WI38 (cell line): ENCODE measurements at regions not wholly inside any gene's neighbourhood (a gene's known extent, or its start where the extent isn't known, plus 50 kb on each side); places are given as distances from the start of the nearest gene placed in this dataset.

Source experiments
- H3K4me3 ChIP-seq: 2 replicates; pipeline ENCODE4 v1.5.1; 2011; ENCODE audit warnings: low read depth, mild to moderate bottlenecking, control low read depth, low read length
- TF ChIP-seq, protein P1 (sequence below): IDR thresholded peaks from 2 replicates; pipeline ENCODE4 v1.5.1; 2012; ENCODE audit warnings: low read depth, mild to moderate bottlenecking, control low read depth, low read length

DNA sequence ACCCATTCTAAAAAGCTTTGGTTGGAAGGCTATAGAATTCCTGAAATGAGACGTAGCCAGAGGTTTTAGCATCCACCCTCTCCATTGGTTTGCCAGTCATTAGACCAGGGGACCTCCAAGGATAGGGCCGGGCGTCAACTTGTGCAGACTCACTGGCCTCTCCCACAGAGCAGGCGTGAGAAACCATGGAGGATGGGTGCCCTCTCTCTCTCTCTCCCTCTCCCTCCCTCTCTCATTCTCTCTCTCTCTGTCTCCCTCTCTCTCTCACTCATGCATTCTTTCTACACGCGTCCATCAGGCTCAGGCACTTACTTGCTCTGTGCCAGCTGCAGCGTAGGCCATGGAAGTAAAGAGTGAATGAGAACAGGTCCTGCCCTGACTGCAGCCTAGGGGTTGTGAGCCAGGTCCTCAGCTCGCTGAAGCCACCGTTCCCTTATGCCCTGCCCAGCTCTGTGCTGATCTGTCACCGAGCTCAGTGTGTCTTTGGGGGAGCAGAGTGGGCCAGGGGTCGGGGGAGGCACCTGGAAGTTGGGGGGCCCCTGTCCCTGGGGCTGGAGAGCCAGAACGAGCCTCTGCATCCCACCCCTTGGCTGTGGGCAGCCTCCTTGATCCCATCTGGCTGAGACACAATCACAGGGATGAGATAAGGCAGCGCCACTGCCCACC lies 304.4 kb upstream of the HS6ST1 start:
- TF ChIP-seq, protein P1, sequence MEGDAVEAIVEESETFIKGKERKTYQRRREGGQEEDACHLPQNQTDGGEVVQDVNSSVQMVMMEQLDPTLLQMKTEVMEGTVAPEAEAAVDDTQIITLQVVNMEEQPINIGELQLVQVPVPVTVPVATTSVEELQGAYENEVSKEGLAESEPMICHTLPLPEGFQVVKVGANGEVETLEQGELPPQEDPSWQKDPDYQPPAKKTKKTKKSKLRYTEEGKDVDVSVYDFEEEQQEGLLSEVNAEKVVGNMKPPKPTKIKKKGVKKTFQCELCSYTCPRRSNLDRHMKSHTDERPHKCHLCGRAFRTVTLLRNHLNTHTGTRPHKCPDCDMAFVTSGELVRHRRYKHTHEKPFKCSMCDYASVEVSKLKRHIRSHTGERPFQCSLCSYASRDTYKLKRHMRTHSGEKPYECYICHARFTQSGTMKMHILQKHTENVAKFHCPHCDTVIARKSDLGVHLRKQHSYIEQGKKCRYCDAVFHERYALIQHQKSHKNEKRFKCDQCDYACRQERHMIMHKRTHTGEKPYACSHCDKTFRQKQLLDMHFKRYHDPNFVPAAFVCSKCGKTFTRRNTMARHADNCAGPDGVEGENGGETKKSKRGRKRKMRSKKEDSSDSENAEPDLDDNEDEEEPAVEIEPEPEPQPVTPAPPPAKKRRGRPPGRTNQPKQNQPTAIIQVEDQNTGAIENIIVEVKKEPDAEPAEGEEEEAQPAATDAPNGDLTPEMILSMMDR = no peak
- H3K4me3 ChIP-seq = no peak overlapping the region

DNA sequence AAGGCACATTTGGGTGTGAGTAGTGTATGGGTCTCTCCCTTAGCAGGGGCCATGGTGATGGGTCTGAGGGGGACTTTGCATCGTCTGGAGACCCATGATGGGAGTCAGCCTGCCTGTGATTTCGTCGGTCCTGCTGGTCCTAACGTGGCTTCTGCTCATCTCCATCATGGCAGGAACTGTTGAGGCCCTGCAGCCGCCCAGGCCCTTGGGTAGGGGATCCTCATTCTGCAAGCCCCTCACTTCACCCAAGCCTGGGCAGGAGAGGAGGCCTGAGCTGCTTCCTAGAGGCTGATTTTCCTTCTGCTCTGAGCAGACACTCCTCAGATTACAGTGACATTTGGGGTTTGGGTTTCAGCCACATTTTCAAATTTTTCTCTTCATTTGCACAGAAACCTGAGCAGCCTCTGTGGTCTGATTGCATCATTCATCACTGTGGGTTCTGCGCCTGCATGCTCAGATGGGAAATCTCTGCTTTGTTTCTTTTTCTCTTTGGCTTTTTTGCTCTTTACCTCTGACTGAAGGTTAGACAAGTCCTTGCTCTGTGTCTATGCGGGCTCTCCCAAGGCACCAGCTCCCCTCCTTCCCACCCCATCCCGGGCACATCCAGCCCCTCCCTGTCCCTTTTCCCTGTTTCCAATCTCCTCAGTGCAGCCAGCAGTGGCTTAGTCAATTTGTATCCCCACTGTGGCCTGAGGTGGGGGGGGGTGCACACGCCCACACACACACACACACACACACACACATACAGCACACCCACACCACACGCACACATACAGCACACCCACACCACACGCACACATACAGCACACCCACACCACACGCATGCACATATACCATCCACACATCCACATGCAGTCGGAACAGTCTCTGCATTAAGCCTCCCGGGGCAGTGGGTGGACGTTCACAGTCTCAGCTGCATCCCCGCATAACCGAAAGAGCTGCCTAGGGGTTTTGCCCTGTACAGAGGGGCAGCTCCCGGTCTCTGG lies 305.4 kb upstream of the HS6ST1 start:
- TF ChIP-seq, protein P1 = no peak
- H3K4me3 ChIP-seq = no peak overlapping the region

DNA sequence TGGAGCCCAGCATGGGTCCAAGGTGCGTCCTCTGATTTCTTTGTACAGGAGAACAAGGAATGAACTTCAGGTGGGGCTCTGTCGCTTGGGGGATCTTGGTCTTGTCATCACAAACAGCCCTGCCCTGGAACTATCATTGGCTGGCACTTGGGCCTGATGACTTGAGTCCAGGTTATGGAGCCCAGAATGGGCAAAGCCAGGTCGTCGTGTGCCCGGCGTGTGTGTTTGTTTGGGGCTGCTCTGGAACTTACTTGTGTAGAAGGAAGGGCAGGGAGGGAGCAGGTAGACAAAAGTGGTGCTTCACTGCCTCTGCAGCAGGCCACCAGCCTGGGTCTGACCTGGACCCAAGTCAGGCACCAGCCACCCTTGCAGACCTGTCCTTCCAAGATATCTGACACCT lies 306.3 kb upstream of the HS6ST1 start:
- TF ChIP-seq, protein P1 = no peak
- no peak overlapping the region for H3K4me3 ChIP-seq

DNA sequence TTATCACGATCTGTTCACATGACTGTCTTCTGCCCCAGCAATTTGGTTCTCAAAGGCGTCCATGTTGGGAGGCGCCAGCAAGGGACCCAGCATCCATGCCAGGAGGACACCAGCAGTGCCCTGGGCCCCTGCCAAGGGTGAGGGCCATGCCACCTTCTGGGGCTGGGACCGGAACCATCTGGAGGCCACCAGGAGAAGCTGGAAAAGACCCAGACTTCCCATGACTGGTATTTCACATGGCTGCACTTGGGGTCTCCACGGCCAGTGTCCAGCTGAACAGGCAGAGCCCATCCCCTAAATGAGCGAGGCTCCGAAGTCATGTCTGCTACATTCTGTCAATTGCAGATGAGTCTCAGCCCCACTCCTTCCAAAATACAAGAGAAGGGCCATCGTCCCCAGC lies 306.8 kb upstream of the HS6ST1 start:
- no peak overlapping the region for H3K4me3 ChIP-seq
- TF ChIP-seq, protein P1 = no peak

DNA sequence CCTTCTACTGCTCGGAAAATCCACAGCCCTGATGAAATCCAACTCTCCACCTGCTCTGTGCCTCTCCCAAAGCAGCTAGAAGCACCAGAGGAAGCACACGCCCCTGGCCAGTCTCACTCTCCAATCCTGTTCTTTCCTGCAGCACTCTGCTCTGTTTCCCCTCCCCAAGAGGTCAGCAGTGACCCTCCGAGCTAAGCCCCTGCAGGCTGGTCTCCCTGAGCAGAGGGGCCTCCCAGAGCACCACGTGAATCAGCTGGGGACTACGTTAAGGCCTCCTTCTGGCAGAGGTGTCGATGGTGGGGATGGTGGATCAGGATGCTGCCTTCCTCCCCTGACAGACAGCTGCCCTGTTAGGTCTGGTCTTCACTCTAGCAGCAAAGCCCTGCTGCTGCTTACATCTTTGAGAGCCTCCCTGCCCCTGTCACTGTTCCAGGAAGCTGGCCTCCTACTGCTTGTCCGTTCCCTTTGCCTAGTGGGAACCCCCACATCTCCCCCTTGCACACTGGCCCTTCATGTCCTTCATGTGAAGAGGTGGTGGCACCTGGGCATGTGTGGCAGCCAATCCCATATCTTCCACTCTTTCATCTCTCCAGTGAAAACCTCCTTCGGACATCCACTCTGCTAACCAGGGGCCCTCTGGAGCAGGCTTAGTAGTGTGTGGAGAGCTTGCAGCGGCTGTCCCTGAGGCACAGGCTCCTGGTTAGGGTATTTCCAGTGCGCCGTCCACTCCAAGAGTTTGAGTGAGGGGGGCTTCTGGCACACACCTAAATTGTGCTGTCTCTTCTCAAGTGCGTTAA lies 307.5 kb upstream of the HS6ST1 start:
- TF ChIP-seq, protein P1 = no peak

DNA sequence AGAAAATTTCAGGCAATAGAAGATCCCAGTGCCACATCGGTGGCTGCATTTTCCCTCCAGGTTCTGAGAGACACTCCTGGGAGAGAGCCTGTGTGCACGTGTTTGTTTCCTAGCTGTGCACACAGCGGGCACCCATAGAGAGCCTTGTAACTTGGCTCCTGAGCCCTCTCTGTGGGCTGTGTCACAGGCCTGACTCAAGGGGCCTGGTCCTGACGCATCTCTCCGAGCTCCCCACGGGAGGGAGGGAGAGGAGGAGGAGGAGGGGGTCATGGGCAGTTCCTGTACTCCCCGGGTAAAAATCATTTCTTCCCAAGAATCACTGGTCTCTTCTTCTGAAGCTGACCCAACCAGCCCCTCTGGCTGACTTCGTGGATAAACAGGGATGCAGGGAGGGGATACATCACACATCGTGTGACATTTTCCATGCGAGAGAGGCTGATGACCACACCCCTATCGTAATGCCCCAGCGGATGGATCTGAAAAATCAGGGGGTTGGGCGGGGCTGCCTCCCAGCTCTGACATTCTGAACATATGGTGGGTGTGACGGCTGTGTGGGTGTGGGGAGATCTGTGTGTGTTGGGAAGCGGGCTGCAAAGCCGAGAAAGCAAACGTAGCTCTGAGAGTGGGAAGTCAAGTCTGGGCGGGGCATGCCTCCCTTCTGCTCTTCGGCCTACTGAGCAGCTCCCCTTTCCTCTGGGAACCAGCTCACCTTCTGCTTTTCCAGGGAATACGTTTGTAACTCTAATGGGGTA lies 308.3 kb upstream of the HS6ST1 start:
- TF ChIP-seq, protein P1 = no peak

More for the DNA sequence above, 307.5 kb upstream of the HS6ST1 start:
- no peak overlapping the region for H3K4me3 ChIP-seq

More for the DNA sequence above, 308.3 kb upstream of the HS6ST1 start:
- no peak overlapping the region for H3K4me3 ChIP-seq
